ENCODE measurements at regions not wholly inside any gene's neighbourhood (a gene's known extent, or its start where the extent isn't known, plus 50 kb on each side); places are given as distances from the start of the nearest gene placed in this dataset.

GRCh38 chr11:130787092-130787616, 129.1 kb downstream of the SNX19 start:
- no peaks in the 10 kb centered on the region for H3K4me1 Mint-ChIP-seq (ENCODE audit: low read depth)
- H3K36me3 Mint-ChIP-seq (ENCODE audit: low read depth): no peaks in the 10 kb centered on the region
- H3K9me3 Mint-ChIP-seq: peaks cover 3% of the 10 kb centered on the region
- H3K27ac Mint-ChIP-seq: no peak overlapping the region
- H3K27me3 Mint-ChIP-seq (ENCODE audit: low read depth): no peaks in the 10 kb centered on the region
- H3K4me3 Mint-ChIP-seq: no peak overlapping the region
- DNase-seq (ENCODE audit: low spot score): no peak

GRCh38 chr11:130787973-130788570, 128.2 kb downstream of the SNX19 start:
- peaks cover 3% of the 10 kb centered on the region for H3K9me3 Mint-ChIP-seq
- no peak overlapping the region for H3K27ac Mint-ChIP-seq
- no peaks in the 10 kb centered on the region for H3K27me3 Mint-ChIP-seq (ENCODE audit: low read depth)
- no peak for DNase-seq (ENCODE audit: low spot score)
- no peaks in the 10 kb centered on the region for H3K36me3 Mint-ChIP-seq (ENCODE audit: low read depth)
- no peak overlapping the region for H3K4me3 Mint-ChIP-seq
- no peaks in the 10 kb centered on the region for H3K4me1 Mint-ChIP-seq (ENCODE audit: low read depth)

GRCh38 chr11:130789056-130789640, 127.1 kb downstream of the SNX19 start:
- Mint-ChIP-seq H3K27ac (no peak overlapping the region), H3K27me3 (ENCODE audit: low read depth) (peaks cover 3% of the 10 kb centered on the region), H3K9me3 (peaks cover 3% of the 10 kb centered on the region), H3K4me3 (no peak overlapping the region), H3K4me1 (ENCODE audit: low read depth) (no peaks in the 10 kb centered on the region), H3K36me3 (ENCODE audit: low read depth) (no peaks in the 10 kb centered on the region)
- DNase-seq (ENCODE audit: low spot score): no peak

- Mint-ChIP-seq H3K9me3 (peaks cover 3% of the 10 kb centered on the region), H3K36me3 (ENCODE audit: low read depth) (no peaks in the 10 kb centered on the region), H3K4me3 (no peak overlapping the region), H3K27me3 (ENCODE audit: low read depth) (peaks cover 7% of the 10 kb centered on the region), H3K27ac (no peak overlapping the region), H3K4me1 (ENCODE audit: low read depth) (no peaks in the 10 kb centered on the region)
- no peak for DNase-seq (ENCODE audit: low spot score)
Measured at GRCh38 chr11:130790689-130791088, 125.6 kb downstream of the SNX19 start.

GRCh38 chr11:130792772-130793171, 123.5 kb downstream of the SNX19 start:
- DNase-seq (ENCODE audit: low spot score): no peak
- H3K36me3 Mint-ChIP-seq (ENCODE audit: low read depth): no peaks in the 10 kb centered on the region
- H3K9me3 Mint-ChIP-seq: peaks cover 3% of the 10 kb centered on the region
- no peak overlapping the region for H3K4me3 Mint-ChIP-seq
- H3K4me1 Mint-ChIP-seq (ENCODE audit: low read depth): no peaks in the 10 kb centered on the region
- H3K27me3 Mint-ChIP-seq (ENCODE audit: low read depth): peaks cover 7% of the 10 kb centered on the region
- no peak overlapping the region for H3K27ac Mint-ChIP-seq

- H3K9me3 Mint-ChIP-seq: no peaks in the 10 kb centered on the region
- no peaks in the 10 kb centered on the region for H3K36me3 Mint-ChIP-seq (ENCODE audit: low read depth)
- no peak overlapping the region for H3K27ac Mint-ChIP-seq
- H3K4me3 Mint-ChIP-seq: no peak overlapping the region
- no peaks in the 10 kb centered on the region for H3K4me1 Mint-ChIP-seq (ENCODE audit: low read depth)
- H3K27me3 Mint-ChIP-seq (ENCODE audit: low read depth): peaks cover 7% of the 10 kb centered on the region
- DNase-seq (ENCODE audit: low spot score): no peak
Measured at GRCh38 chr11:130796828-130797227, 119.5 kb downstream of the SNX19 start.

GRCh38 chr11:130798280-130798679, 118.0 kb downstream of the SNX19 start:
- Mint-ChIP-seq H3K27me3 (ENCODE audit: low read depth) (peaks cover 7% of the 10 kb centered on the region), H3K4me3 (no peak overlapping the region), H3K36me3 (ENCODE audit: low read depth) (no peaks in the 10 kb centered on the region), H3K9me3 (no peaks in the 10 kb centered on the region), H3K27ac (no peak overlapping the region), H3K4me1 (ENCODE audit: low read depth) (no peaks in the 10 kb centered on the region)
- no peak for DNase-seq (ENCODE audit: low spot score)

GRCh38 chr11:130798801-130799200, 117.5 kb downstream of the SNX19 start:
- Mint-ChIP-seq H3K4me3 (no peak overlapping the region), H3K9me3 (no peaks in the 10 kb centered on the region), H3K27ac (no peak overlapping the region), H3K4me1 (ENCODE audit: low read depth) (no peaks in the 10 kb centered on the region), H3K36me3 (ENCODE audit: low read depth) (no peaks in the 10 kb centered on the region), H3K27me3 (ENCODE audit: low read depth) (peaks cover 5% of the 10 kb centered on the region)
- DNase-seq (ENCODE audit: low spot score): no peak

GRCh38 chr11:130801333-130802122, 114.8 kb downstream of the SNX19 start:
- Mint-ChIP-seq H3K27ac (no peak overlapping the region), H3K27me3 (ENCODE audit: low read depth) (no peaks in the 10 kb centered on the region), H3K36me3 (ENCODE audit: low read depth) (no peaks in the 10 kb centered on the region), H3K4me1 (ENCODE audit: low read depth) (no peaks in the 10 kb centered on the region), H3K4me3 (no peak overlapping the region), H3K9me3 (no peaks in the 10 kb centered on the region)
- no peak for DNase-seq (ENCODE audit: low spot score)

- no peaks in the 10 kb centered on the region for H3K27me3 Mint-ChIP-seq (ENCODE audit: low read depth)
- no peak for DNase-seq (ENCODE audit: low spot score)
- H3K4me3 Mint-ChIP-seq: no peak overlapping the region
- no peaks in the 10 kb centered on the region for H3K9me3 Mint-ChIP-seq
- H3K27ac Mint-ChIP-seq: no peak overlapping the region
- no peaks in the 10 kb centered on the region for H3K36me3 Mint-ChIP-seq (ENCODE audit: low read depth)
- H3K4me1 Mint-ChIP-seq (ENCODE audit: low read depth): no peaks in the 10 kb centered on the region
Measured at GRCh38 chr11:130802567-130802966, 113.7 kb downstream of the SNX19 start.

- Mint-ChIP-seq H3K9me3 (no peaks in the 10 kb centered on the region), H3K27ac (no peak overlapping the region), H3K27me3 (ENCODE audit: low read depth) (no peaks in the 10 kb centered on the region), H3K36me3 (ENCODE audit: low read depth) (no peaks in the 10 kb centered on the region), H3K4me3 (no peak overlapping the region), H3K4me1 (ENCODE audit: low read depth) (no peaks in the 10 kb centered on the region)
- DNase-seq (ENCODE audit: low spot score): no peak
Measured at GRCh38 chr11:130804306-130805076, 111.8 kb downstream of the SNX19 start.

- Mint-ChIP-seq H3K36me3 (ENCODE audit: low read depth) (no peaks in the 10 kb centered on the region), H3K27me3 (ENCODE audit: low read depth) (no peaks in the 10 kb centered on the region), H3K4me1 (ENCODE audit: low read depth) (no peaks in the 10 kb centered on the region), H3K27ac (no peak overlapping the region), H3K9me3 (no peaks in the 10 kb centered on the region), H3K4me3 (no peak overlapping the region)
- no peak for DNase-seq (ENCODE audit: low spot score)
Measured at GRCh38 chr11:130806746-130807145, 109.5 kb downstream of the SNX19 start.

GRCh38 chr11:130808541-130808940, 107.7 kb downstream of the SNX19 start:
- Mint-ChIP-seq H3K27ac (no peak overlapping the region), H3K27me3 (ENCODE audit: low read depth) (no peaks in the 10 kb centered on the region), H3K36me3 (ENCODE audit: low read depth) (no peaks in the 10 kb centered on the region), H3K4me3 (no peak overlapping the region), H3K9me3 (no peaks in the 10 kb centered on the region), H3K4me1 (ENCODE audit: low read depth) (no peaks in the 10 kb centered on the region)
- no peak for DNase-seq (ENCODE audit: low spot score)

GRCh38 chr11:130813196-130813595, 103.1 kb downstream of the SNX19 start:
- no peaks in the 10 kb centered on the region for H3K27me3 Mint-ChIP-seq (ENCODE audit: low read depth)
- H3K4me3 Mint-ChIP-seq: no peak overlapping the region
- no peaks in the 10 kb centered on the region for H3K4me1 Mint-ChIP-seq (ENCODE audit: low read depth)
- no peak for DNase-seq (ENCODE audit: low spot score)
- H3K27ac Mint-ChIP-seq: no peak overlapping the region
- no peaks in the 10 kb centered on the region for H3K36me3 Mint-ChIP-seq (ENCODE audit: low read depth)
- H3K9me3 Mint-ChIP-seq: no peaks in the 10 kb centered on the region

Data from T-helper 2 cell treated with Interferon-gamma antibody and Interleukin-4, amounts not matched to agents 5 μg/mL and 100 μg/mL, for 36 hours (primary cell).